ENCODE measurements at regions not wholly inside any gene's neighbourhood (a gene's known extent, or its start where the extent isn't known, plus 50 kb on each side); places are given as distances from the start of the nearest gene placed in this dataset.

- no peak overlapping the region for H3K27ac ChIP-seq (ENCODE audit: low read depth, low read length, poor library complexity, severe bottlenecking)
- POLR2A ChIA-PET (ENCODE audit: low non-redundant PET): no interaction called here
- CTCF ChIA-PET: interaction anchor here (1.0 kb wide), 1 partner anchor 54 kb away, joined by 4 read pairs; no protein-coding TSS in a partner anchor
- TF ChIP-seq CTCF (conservative IDR thresholded peaks at IDR 0.05; ENCODE audit: low read depth, low read length) (peak; percentile 56), EZH2 (IDR thresholded peaks at IDR 0.05; ENCODE audit: borderline replicate concordance, low read depth, low read length, poor library complexity, severe bottlenecking) (no peak)
- H3K4me3 ChIP-seq (ENCODE audit: low read depth, low read length, poor library complexity, severe bottlenecking): no peak overlapping the region
- H3K27me3 ChIP-seq (replicated peaks; ENCODE audit: insufficient read depth, low read depth, low read length, poor library complexity): no peaks in the 10 kb centered on the region
- no peaks in the 10 kb centered on the region for H3K4me1 ChIP-seq (ENCODE audit: insufficient read depth, low read length, poor library complexity, severe bottlenecking)
- BruUV-seq (replicated peaks): no TSS peak
- DNase-seq (ENCODE audit: low spot score): peak; percentile 45
- H3K9me3 ChIP-seq (ENCODE audit: low read depth, low read length, poor library complexity, severe bottlenecking): no peaks in the 10 kb centered on the region
- intact Hi-C loops (cut with micrococcal nuclease; ENCODE audit: unreplicated experiment): loop anchor here (1.0 kb wide), 1 partner anchor 25 kb away; no protein-coding TSS in a partner anchor
- no peaks in the 10 kb centered on the region for H3K36me3 ChIP-seq (ENCODE audit: insufficient read depth, low read length, poor library complexity, severe bottlenecking)
These were observed 140.1 kb upstream of the FMN2 start for GRCh38 chr1:239951511-239952140.

DNA sequence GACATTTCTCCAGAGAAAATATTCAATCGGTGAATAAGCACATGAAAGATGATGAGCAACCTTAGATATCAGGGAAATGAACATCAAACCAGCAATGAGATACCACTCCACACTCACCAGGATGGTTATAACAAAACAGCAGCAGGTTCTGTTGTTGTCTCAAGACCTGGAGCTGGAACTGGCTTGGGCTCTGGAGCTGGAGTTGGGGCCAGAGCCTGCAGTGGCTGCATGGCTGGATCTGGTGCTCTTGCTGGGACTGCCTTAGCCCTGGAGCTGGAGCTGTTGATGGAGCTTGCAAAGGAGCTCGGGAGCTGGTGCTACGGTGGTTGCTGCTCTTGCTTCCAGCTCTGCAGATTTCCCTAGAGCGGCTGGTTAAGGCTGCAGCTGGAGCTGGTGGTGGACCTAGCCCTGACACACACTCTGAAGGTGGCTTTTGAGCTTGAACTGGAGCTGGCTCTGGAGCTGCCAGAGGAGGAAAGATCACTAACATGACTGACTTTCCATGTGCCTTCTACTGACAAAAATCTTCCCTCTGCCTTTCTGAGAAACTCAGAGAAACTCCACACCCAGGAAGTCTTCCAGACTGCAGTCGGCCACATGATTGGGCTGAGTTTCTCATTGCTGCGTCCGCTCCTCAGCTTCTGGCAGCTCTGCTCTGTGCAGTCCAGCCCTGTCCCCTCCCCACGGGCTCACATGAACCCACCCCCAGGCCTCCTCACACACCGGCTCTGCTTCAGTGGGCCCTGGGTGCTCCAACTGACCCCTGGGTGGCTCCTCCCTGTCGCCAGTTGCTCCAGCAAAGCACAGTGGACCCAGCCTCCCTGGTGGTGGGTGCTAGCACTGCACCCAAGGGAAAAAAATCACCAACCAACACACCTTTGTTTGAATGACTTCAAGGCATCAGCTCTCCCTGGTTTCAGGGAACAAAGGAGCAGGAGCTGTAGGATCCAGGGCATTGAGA is 139.1 kb upstream of the FMN2 start:
- no peak overlapping the region for H3K27ac ChIP-seq (ENCODE audit: low read depth, low read length, poor library complexity, severe bottlenecking)
- no peak for TF ChIP-seq EZH2 (IDR thresholded peaks at IDR 0.05; ENCODE audit: borderline replicate concordance, low read depth, low read length, poor library complexity, severe bottlenecking)
- TF ChIP-seq CTCF (conservative IDR thresholded peaks at IDR 0.05; ENCODE audit: low read depth, low read length): peak; percentile 45
- no peak overlapping the region for H3K4me3 ChIP-seq (ENCODE audit: low read depth, low read length, poor library complexity, severe bottlenecking)
- H3K9me3 ChIP-seq (ENCODE audit: low read depth, low read length, poor library complexity, severe bottlenecking): no peaks in the 10 kb centered on the region
- peak; percentile 15 for DNase-seq (ENCODE audit: low spot score)
- ChIA-PET POLR2A (ENCODE audit: low non-redundant PET) (no interaction called here), CTCF (no interaction called here)
- H3K27me3 ChIP-seq (replicated peaks; ENCODE audit: insufficient read depth, low read depth, low read length, poor library complexity): no peaks in the 10 kb centered on the region
- no peaks in the 10 kb centered on the region for H3K36me3 ChIP-seq (ENCODE audit: insufficient read depth, low read length, poor library complexity, severe bottlenecking)
- H3K4me1 ChIP-seq (ENCODE audit: insufficient read depth, low read length, poor library complexity, severe bottlenecking): no peaks in the 10 kb centered on the region
- BruUV-seq (replicated peaks): no TSS peak
- intact Hi-C loops (cut with micrococcal nuclease; ENCODE audit: unreplicated experiment): no loop called here

DNA sequence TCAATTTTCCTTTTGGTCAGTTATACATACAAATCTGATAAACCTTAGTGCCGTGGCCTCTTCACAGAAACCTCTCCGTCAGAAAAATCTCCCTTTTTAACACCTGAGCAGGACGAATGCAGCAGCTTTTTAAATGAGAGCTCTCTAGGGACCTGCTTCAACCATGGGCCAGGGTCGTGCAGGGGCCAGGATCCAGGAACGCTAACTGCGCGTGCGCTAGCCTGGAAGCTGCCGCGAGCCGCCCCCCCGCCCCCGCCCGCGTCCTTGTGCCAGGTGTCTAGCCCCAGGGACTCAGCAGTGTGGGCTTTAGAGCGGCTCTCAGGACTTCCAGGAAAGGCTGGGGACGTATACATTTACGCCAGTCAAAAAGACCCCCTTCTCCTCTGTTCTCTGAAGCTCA is 136.8 kb upstream of the FMN2 start:
- CTCF ChIA-PET: no interaction called here
- DNase-seq (ENCODE audit: low spot score): no peak
- Histone ChIP-seq H3K27me3 (replicated peaks; ENCODE audit: insufficient read depth, low read depth, low read length, poor library complexity) (peaks cover 11% of the 10 kb centered on the region), H3K9me3 (ENCODE audit: low read depth, low read length, poor library complexity, severe bottlenecking) (no peaks in the 10 kb centered on the region), H3K4me3 (ENCODE audit: low read depth, low read length, poor library complexity, severe bottlenecking) (no peak overlapping the region), H3K27ac (ENCODE audit: low read depth, low read length, poor library complexity, severe bottlenecking) (no peak overlapping the region), H3K4me1 (ENCODE audit: insufficient read depth, low read length, poor library complexity, severe bottlenecking) (no peaks in the 10 kb centered on the region), H3K36me3 (ENCODE audit: insufficient read depth, low read length, poor library complexity, severe bottlenecking) (no peaks in the 10 kb centered on the region)
- no peak for TF ChIP-seq EZH2 (IDR thresholded peaks at IDR 0.05; ENCODE audit: borderline replicate concordance, low read depth, low read length, poor library complexity, severe bottlenecking)
- no peak for TF ChIP-seq CTCF (conservative IDR thresholded peaks at IDR 0.05; ENCODE audit: low read depth, low read length)
- intact Hi-C loops (cut with micrococcal nuclease; ENCODE audit: unreplicated experiment): no loop called here
- no TSS peak for BruUV-seq (replicated peaks)
- POLR2A ChIA-PET (ENCODE audit: low non-redundant PET): no interaction called here
